ENCODE measurements at regions not wholly inside any gene's neighbourhood (a gene's known extent, or its start where the extent isn't known, plus 50 kb on each side); places are given as distances from the start of the nearest gene placed in this dataset.

DNA sequence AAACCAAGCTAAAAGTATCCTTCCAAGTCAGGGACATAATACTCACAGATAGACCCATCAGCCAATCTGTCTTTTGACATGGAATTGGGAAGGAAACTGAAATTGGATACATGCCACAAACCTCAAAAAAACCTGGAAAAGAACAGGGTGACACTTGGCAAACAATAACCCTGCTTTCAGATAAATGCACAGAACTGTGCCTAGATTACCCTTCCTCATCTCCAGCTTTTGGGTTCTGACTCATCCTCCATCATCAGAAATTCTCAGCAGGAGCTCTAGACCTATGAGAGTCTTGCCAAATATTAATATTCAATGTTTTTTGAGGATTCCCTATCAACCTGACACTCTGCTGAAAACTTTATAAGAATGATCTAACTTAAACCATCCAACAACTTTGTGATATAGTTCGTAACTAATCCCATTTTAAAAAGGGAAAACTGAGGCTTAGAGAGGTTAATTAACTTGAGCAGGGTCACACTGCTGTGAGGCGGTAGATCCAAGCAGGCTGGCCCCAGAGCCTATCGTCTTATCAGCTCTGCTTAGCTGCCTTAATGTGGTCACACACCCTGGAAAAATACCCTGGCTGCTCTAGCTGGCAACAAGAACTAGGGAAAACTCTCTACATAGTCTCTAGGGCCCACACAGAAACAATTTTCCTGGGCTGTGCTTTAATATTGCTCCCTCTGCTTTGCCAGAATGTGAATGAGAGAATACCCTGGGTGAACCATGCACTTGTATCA, 157.0 kb upstream of the TRPC7 start:
- H3K27me3 ChIP-seq (ENCODE audit: control insufficient read depth in 3 of 3, insufficient read depth in 3 of 3, low read length in 2 of 3): no peaks in the 10 kb centered on the region
- WGBS, 2 donors: 65 to 78% methylated on average over 3 of the region's 3 CpGs
- ATAC-seq (ENCODE audit: insufficient read depth, low FRiP score): no peak
- H3K4me3 ChIP-seq: no peak overlapping the region
- no peaks in the 10 kb centered on the region for H3K9me3 ChIP-seq (ENCODE audit: control insufficient read depth in 4 of 4, insufficient read depth in 3 of 4, low read length in 3 of 4)
- H3K9ac ChIP-seq (ENCODE audit: insufficient read depth in 1 of 2, low read length in 2 of 2): no peak overlapping the region
- TF ChIP-seq, protein P1, sequence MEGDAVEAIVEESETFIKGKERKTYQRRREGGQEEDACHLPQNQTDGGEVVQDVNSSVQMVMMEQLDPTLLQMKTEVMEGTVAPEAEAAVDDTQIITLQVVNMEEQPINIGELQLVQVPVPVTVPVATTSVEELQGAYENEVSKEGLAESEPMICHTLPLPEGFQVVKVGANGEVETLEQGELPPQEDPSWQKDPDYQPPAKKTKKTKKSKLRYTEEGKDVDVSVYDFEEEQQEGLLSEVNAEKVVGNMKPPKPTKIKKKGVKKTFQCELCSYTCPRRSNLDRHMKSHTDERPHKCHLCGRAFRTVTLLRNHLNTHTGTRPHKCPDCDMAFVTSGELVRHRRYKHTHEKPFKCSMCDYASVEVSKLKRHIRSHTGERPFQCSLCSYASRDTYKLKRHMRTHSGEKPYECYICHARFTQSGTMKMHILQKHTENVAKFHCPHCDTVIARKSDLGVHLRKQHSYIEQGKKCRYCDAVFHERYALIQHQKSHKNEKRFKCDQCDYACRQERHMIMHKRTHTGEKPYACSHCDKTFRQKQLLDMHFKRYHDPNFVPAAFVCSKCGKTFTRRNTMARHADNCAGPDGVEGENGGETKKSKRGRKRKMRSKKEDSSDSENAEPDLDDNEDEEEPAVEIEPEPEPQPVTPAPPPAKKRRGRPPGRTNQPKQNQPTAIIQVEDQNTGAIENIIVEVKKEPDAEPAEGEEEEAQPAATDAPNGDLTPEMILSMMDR (IDR thresholded peaks at IDR 0.05; ENCODE audit: control extremely low read depth, extremely low read depth): no peak
- no peak for DNase-seq
- no peaks in the 10 kb centered on the region for H3K36me3 ChIP-seq (ENCODE audit: control insufficient read depth in 4 of 4, insufficient read depth in 4 of 4, low read length in 4 of 4)
- no peak overlapping the region for H3K27ac ChIP-seq (ENCODE audit: low read depth in 1 of 2, low read length in 1 of 2)
- no peaks in the 10 kb centered on the region for H3K4me1 ChIP-seq (ENCODE audit: control insufficient read depth in 5 of 5, insufficient read depth in 5 of 5, low read length in 5 of 5)

DNA sequence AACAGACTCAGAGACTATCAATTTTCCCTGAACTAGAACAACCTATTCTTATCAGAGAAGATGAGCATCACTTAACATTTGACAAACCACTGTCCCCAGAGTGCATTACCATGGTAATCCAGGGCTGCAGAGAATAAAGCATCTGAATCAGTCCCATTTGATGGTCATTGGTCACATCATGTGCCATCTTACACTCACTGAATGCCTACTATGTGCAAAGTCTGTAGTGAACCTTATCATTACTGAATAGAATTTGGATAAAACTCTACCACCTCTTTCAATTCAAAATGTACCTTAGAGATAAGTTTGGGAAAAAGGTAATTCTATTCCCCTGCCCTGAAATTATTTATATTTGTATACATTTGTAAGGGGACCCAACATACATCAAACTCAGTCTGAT, 156.4 kb upstream of the TRPC7 start:
- Histone ChIP-seq H3K27ac (ENCODE audit: low read depth in 1 of 2, low read length in 1 of 2) (no peak overlapping the region), H3K9ac (ENCODE audit: insufficient read depth in 1 of 2, low read length in 2 of 2) (no peak overlapping the region), H3K36me3 (ENCODE audit: control insufficient read depth in 4 of 4, insufficient read depth in 4 of 4, low read length in 4 of 4) (no peaks in the 10 kb centered on the region), H3K4me3 (no peak overlapping the region), H3K9me3 (ENCODE audit: control insufficient read depth in 4 of 4, insufficient read depth in 3 of 4, low read length in 3 of 4) (no peaks in the 10 kb centered on the region), H3K4me1 (ENCODE audit: control insufficient read depth in 5 of 5, insufficient read depth in 5 of 5, low read length in 5 of 5) (no peaks in the 10 kb centered on the region), H3K27me3 (ENCODE audit: control insufficient read depth in 3 of 3, insufficient read depth in 3 of 3, low read length in 2 of 3) (no peaks in the 10 kb centered on the region)
- TF ChIP-seq, protein P1 (IDR thresholded peaks at IDR 0.05; ENCODE audit: control extremely low read depth, extremely low read depth): no peak
- DNase-seq (no peak), ATAC-seq (ENCODE audit: insufficient read depth, low FRiP score) (no peak)

DNA sequence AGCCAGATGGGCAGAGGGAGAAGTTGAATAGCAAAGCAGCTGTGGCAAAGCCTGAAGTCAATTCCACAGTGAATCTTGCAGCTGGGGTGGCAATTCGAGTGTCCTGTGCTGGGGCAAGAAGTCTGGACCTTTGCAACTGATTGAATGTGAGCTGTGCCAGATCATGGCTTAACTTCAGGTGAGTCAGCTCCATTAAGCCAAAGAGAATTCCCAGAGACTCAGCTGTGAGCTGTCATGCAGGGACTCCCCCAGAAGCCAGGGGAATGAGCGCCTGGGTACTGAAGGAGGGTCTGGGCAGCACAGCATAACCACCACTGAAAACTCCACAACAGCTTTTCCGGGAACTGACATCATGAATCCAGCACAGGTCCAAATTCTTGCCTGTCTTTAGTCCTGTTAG, 153.5 kb upstream of the TRPC7 start:
- DNase-seq: no peak
- H3K27ac ChIP-seq (ENCODE audit: low read depth in 1 of 2, low read length in 1 of 2): no peak overlapping the region
- no peaks in the 10 kb centered on the region for H3K4me1 ChIP-seq (ENCODE audit: control insufficient read depth in 5 of 5, insufficient read depth in 5 of 5, low read length in 5 of 5)
- H3K9ac ChIP-seq (ENCODE audit: insufficient read depth in 1 of 2, low read length in 2 of 2): no peak overlapping the region
- no peak for ATAC-seq (ENCODE audit: insufficient read depth, low FRiP score)
- H3K9me3 ChIP-seq (ENCODE audit: control insufficient read depth in 4 of 4, insufficient read depth in 3 of 4, low read length in 3 of 4): no peaks in the 10 kb centered on the region
- no peak overlapping the region for H3K4me3 ChIP-seq
- H3K27me3 ChIP-seq (ENCODE audit: control insufficient read depth in 3 of 3, insufficient read depth in 3 of 3, low read length in 2 of 3): no peaks in the 10 kb centered on the region
- no peaks in the 10 kb centered on the region for H3K36me3 ChIP-seq (ENCODE audit: control insufficient read depth in 4 of 4, insufficient read depth in 4 of 4, low read length in 4 of 4)
- 70 to 73% methylated on average over 3 of the region's 3 CpGs for WGBS, 2 donors
- TF ChIP-seq, protein P1 (IDR thresholded peaks at IDR 0.05; ENCODE audit: control extremely low read depth, extremely low read depth): no peak

DNA sequence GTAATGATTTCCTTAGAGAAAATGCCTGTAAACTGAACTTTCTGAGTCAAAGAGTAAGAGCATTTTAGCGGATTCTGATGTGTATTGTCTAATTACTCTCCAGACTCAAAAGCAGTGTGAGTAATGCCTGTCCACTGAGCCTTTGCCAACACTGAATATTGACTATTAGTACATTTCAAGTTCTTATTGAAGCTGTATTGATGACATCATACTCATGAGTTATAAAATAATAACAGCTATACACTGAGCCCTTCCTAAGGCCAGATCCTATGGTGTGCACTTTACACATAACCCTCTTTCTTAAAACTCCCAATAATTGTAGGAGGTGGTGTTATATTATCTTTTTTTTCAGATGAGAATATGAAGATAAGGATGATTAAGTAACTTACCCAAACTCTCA, 152.8 kb upstream of the TRPC7 start:
- TF ChIP-seq, protein P1 (IDR thresholded peaks at IDR 0.05; ENCODE audit: control extremely low read depth, extremely low read depth): no peak
- Histone ChIP-seq H3K9ac (ENCODE audit: insufficient read depth in 1 of 2, low read length in 2 of 2) (no peak overlapping the region), H3K9me3 (ENCODE audit: control insufficient read depth in 4 of 4, insufficient read depth in 3 of 4, low read length in 3 of 4) (no peaks in the 10 kb centered on the region), H3K4me1 (ENCODE audit: control insufficient read depth in 5 of 5, insufficient read depth in 5 of 5, low read length in 5 of 5) (no peaks in the 10 kb centered on the region), H3K36me3 (ENCODE audit: control insufficient read depth in 4 of 4, insufficient read depth in 4 of 4, low read length in 4 of 4) (no peaks in the 10 kb centered on the region), H3K4me3 (no peak overlapping the region), H3K27ac (ENCODE audit: low read depth in 1 of 2, low read length in 1 of 2) (no peak overlapping the region), H3K27me3 (ENCODE audit: control insufficient read depth in 3 of 3, insufficient read depth in 3 of 3, low read length in 2 of 3) (no peaks in the 10 kb centered on the region)
- WGBS, 2 donors: 88 to 91% methylated on average over 1 of the region's 1 CpG
- no peak for ATAC-seq (ENCODE audit: insufficient read depth, low FRiP score)
- no peak for DNase-seq
